22Rv1 (cell line): ENCODE measurements at regions not wholly inside any gene's neighbourhood (a gene's known extent, or its start where the extent isn't known, plus 50 kb on each side); places are given as distances from the start of the nearest gene placed in this dataset.

Experiments used
- CTCF ChIP-seq: fragments of 450-650 bp; IDR thresholded peaks from 2 replicates; pipeline ENCODE4 v1.5.1; 2017; ENCODE audit warnings: mild to moderate bottlenecking
- ZFX ChIP-seq: fragments of 450-650 bp; IDR thresholded peaks from 2 replicates; pipeline ENCODE4 v1.6.1; 2017; ENCODE audit warnings: antibody characterized with exemption, borderline replicate concordance

- TF ChIP-seq CTCF (no peak), ZFX (no peak)
These were observed 128.0 kb upstream of the FOXB1 start for GRCh38 chr15:59876140-59876539.
